ENCODE measurements at regions not wholly inside any gene's neighbourhood (a gene's known extent, or its start where the extent isn't known, plus 50 kb on each side); places are given as distances from the start of the nearest gene placed in this dataset.

GRCh38 chr4:12827966-12828365 is 656.2 kb downstream of the RAB28 start:
- DNase-seq, result no peak

- DNase-seq, result no peak
These were observed 692.6 kb downstream of the RAB28 start for GRCh38 chr4:12791536-12791935.

DNA sequence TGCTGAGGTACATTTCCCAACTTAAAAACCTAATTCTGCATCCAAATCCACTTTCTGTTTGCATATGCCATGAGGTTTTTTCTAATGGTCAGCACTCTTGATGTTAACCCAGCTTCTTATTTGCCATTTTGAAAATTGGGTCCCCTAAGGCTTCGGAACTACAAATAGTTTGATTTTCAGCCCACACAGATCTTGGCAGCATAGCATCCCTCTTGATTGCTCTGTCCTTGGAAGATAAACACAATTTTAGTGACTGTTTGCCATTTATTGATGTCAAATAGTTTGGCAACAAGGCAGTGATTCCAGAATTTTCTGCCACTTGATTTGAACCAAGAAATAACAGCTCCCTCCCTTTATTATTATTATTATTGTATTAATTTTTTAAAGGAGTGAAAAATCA is 696.9 kb downstream of the RAB28 start:
- DNase-seq, result no peak

GRCh38 chr4:12778706-12779105 is 705.4 kb downstream of the RAB28 start:
- no peak for DNase-seq

- no peak for DNase-seq
These were observed 705.9 kb downstream of the RAB28 start for GRCh38 chr4:12778191-12778590.

- no peak for DNase-seq
These were observed 713.8 kb downstream of the RAB28 start for GRCh38 chr4:12770351-12770750.

DNA sequence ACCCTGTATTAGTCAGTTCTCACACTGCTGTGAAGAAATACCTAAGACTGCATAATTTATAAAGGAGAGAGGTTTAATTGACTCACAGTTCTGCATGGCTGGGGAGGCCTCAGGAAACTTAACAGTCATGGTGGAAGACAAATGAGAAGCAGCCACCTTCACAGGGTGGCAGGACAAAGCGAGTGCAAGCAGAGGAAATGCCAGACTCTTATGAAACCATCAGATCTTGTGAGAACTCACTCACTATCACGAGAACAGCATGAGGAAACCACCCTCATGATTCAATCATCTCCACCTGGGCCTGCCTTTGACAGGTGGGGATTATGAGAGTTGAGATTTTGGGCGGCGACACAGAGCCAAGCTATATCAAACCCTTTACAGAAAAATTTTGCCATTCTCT is 722.4 kb downstream of the RAB28 start:
- no peak for DNase-seq

- no peak for DNase-seq
These were observed 737.0 kb downstream of the RAB28 start for GRCh38 chr4:12747154-12747553.

- DNase-seq, result no peak
These were observed 737.9 kb downstream of the RAB28 start for GRCh38 chr4:12746221-12746620.

- no peak for DNase-seq
These were observed 749.6 kb downstream of the RAB28 start for GRCh38 chr4:12734586-12734985.

DNA sequence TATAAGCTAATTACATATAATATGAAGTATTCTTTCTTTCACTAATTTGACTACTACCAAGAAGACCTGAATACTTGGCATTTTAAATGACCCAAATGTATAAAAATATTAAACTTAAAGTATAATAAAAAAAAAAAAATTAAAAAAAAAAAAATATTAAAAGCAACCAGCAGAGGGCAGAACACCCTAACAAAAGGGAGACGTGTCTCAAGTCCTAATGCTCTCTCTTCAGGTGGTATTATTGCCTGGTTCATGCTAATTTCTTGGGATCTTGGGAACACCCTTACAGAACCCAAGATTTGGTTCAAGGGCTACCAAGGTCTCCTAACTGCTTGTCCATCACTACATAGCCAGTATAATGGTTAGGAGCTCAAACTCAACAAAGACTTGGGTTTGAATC is 754.8 kb downstream of the RAB28 start:
- DNase-seq, result no peak

GRCh38 chr4:12724510-12724909 is 759.6 kb downstream of the RAB28 start:
- no peak for DNase-seq

DNA sequence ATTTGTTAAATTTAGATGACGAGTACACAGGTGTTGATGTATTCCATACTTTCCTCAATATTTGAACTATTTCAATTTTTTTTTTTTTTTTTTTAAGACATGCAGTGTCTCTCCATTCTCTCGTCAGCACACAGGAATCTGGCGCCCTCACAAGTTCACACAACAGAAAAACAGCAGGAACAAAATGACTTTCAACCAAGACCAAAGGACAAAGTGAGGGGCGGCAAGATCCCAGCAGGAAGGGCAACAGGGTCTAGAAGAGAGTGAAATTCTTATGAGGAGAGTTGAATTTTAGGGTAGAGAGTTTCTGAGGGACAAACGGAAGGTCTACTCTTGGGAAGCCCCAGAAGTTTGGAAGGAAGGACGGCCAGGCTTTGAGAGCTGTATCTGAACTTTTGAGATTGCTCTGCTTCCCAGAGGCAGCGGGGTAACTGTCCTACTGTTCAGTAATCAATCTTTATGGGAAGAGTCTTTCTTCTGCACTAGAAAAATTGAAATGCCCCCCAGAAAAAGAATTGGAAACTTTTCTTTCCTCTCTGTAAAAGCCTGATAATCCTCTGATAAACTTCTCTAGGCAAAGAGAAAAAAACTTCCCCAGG is 760.2 kb downstream of the RAB28 start:
- no peak for DNase-seq

DNA sequence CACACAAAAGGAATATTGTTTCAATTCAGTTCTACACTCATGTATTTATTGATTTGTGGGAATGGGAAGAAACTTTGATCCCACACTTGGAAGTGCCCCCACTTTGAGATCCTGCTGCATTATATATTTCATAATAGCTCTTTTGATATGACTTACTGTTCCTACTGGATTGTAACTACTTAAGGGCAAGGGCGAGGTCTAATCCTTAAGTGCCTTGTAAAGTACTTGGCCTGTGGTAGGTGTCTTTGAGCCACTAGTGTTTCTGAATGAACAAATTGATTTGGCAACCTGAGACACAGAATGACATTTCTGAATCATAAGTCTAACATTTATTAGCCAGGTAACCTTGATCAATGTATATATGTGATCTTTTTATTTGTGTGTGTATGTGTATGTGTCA is 767.2 kb downstream of the RAB28 start:
- no peak for DNase-seq

DNA sequence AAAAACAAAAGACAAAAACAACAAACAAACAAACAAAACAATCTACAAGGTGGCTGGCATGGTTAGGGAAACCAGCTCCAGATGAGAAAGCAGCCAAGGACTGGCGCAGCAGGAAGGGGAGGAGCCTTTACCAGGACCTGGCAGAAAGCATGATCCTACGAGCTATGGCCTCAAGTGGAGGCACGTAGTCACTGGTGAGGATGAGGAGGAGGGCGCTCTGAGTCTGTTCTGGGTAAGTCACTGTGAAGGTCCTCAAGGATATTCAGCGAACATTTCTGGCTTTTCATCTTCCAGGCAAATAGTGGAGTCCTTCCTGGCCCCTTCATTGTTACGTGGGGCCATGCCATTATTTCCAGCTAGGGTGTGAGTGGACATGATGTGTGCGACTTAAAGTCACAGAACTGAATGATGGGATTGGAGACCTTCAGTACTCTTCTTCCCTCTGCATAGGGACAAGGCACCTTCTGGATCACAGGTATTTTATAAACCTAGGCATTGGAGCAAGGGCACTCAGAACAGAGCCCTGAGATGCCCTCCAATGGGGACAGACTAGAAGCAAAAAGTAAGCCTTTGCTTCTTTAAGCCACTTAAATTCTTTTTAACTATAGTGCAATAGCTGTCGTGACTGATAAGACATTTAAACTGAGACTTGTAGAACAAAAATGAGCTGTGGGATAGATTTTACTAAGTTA is 771.3 kb downstream of the RAB28 start:
- DNase-seq, result no peak

- DNase-seq, result no peak
These were observed 776.6 kb downstream of the RAB28 start for GRCh38 chr4:12707381-12708175.

GRCh38 chr4:12703036-12703435 is 781.1 kb downstream of the RAB28 start:
- DNase-seq, result no peak

- DNase-seq, result no peak
These were observed 782.8 kb downstream of the RAB28 start for GRCh38 chr4:12701384-12701783.

DNA sequence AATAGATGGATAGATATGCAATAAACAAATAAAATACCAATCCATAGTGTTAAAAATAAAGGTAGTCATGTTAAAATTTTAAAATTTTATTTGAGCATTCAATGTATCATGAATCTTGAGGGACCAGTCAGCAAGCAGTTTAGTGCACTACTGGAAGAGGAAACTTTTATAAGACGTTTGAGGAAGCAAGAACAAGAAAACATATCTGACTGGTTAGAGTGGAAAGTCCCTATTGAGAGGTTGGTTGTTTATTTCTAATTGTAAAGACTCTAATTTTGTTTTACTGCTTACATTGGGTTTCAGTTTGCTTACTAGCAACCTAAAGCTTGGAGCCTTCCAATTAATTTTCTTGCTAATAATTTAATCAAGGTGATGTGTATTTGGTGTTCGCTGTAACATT is 786.2 kb downstream of the RAB28 start:
- DNase-seq, result no peak

- no peak for DNase-seq
These were observed 791.3 kb downstream of the RAB28 start for GRCh38 chr4:12692815-12693214.

DNA sequence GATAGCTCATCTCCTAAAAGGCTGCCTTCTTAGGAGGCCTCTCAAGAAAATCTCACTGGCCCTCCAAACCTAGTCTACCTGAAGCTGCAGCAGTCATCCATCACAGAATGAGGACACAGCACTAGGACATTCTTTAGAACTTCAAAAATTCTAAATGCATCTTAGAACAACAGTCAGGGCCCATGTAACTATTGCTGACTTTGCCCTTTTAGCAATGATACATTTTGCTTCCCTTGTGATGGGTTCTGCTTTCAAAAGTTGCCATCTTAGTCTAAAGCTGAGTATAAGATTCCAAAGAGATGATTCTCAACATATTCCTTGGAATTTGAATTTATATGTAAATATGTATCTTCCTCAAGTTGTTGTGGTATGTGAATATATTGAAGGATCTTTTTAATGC is 793.0 kb downstream of the RAB28 start:
- no peak for DNase-seq

DNA sequence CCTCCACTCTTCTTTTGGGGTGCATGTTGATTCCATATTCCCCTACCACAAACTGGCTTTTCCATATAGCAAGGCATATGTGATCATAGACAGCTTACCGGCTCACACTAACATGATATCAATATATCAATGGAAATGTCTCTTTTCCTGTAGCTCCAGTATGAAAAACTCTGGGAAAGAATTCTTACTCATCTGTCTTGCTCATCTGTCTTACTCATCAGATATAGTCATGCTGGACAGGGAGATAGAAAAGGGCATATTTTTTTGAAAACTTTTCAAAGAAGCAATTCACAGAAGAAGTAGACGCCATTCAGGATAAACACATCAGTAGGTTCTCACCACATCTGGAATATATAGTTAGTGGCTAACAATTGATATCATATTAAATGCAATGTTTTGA is 794.7 kb downstream of the RAB28 start:
- no peak for DNase-seq

DNA sequence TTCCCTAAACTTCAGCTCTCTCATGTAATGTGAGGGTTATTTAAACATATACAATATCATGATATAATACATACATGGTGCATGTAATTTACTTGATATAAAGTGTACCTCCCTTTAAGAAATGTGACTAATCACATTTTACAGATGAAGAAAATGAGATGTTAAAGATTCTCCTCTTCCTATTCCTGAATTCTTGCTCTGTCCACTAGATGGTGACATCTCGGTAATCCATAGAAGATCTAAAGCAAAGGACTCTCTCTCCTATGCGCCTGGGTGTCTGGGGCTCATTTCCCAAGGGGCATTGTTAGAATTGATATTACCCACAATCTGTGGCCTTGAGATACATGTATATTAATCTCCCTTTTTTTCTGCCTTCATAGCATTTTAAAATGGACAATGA is 804.9 kb downstream of the RAB28 start:
- DNase-seq, result no peak

DNA sequence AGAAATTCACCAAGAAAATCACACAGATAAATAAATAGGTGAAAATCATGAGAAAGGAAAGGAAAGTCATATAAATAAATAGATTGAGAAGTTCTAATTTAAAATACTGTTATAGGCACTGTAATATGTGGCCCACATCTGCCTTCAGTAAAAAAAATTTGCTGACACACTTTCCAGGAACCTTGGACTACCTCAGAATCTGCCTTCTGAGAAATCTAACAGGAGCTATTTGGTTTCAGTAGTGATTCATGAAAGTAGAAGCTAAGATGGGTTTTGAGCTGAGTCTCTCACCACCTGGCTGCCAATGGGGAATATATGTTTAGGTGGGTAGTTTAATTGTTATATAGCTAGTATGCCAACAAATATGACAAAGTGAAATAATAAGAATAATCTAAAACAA is 810.0 kb downstream of the RAB28 start:
- no peak for DNase-seq
